ENCODE measurements at regions not wholly inside any gene's neighbourhood (a gene's known extent, or its start where the extent isn't known, plus 50 kb on each side); places are given as distances from the start of the nearest gene placed in this dataset.

GRCh38 chr9:135240222-135240621 lies 152.8 kb downstream of the OLFM1 start:
- DNase-seq (ENCODE audit: low spot score) = no peak

GRCh38 chr9:135240871-135241311 lies 153.4 kb downstream of the OLFM1 start:
- DNase-seq (ENCODE audit: low spot score) = no peak

- DNase-seq (ENCODE audit: low spot score) = no peak
Observed at GRCh38 chr9:135241381-135242048, 154.0 kb downstream of the OLFM1 start.

GRCh38 chr9:135242049-135242396 lies 154.6 kb downstream of the OLFM1 start:
- no peak for DNase-seq (ENCODE audit: low spot score)

- DNase-seq (ENCODE audit: low spot score) = no peak
Observed at GRCh38 chr9:135242406-135242805, 154.9 kb downstream of the OLFM1 start.

- DNase-seq (ENCODE audit: low spot score) = no peak
Observed at GRCh38 chr9:135243201-135244190, 156.0 kb downstream of the OLFM1 start.

GRCh38 chr9:135244271-135245221 lies 157.1 kb downstream of the OLFM1 start:
- DNase-seq (ENCODE audit: low spot score) = no peak

GRCh38 chr9:135245482-135246247 lies 158.2 kb downstream of the OLFM1 start:
- DNase-seq (ENCODE audit: low spot score) = no peak

GRCh38 chr9:135246248-135247205 lies 159.1 kb downstream of the OLFM1 start:
- no peak for DNase-seq (ENCODE audit: low spot score)

- no peak for DNase-seq (ENCODE audit: low spot score)
Observed at GRCh38 chr9:135247227-135247930, 159.9 kb downstream of the OLFM1 start.

- no peak for DNase-seq (ENCODE audit: low spot score)
Observed at GRCh38 chr9:135248111-135248510, 160.6 kb downstream of the OLFM1 start.

- no peak for DNase-seq (ENCODE audit: low spot score)
Observed at GRCh38 chr9:135248721-135249120, 161.3 kb downstream of the OLFM1 start.

GRCh38 chr9:135249191-135249590 lies 161.7 kb downstream of the OLFM1 start:
- no peak for DNase-seq (ENCODE audit: low spot score)

- DNase-seq (ENCODE audit: low spot score) = no peak
Observed at GRCh38 chr9:135249711-135250110, 162.2 kb downstream of the OLFM1 start.

GRCh38 chr9:135251331-135251761 lies 163.9 kb downstream of the OLFM1 start:
- DNase-seq (ENCODE audit: low spot score) = no peak

GRCh38 chr9:135251996-135252760 lies 164.7 kb downstream of the OLFM1 start:
- DNase-seq (ENCODE audit: low spot score) = no peak

GRCh38 chr9:135252980-135253304 lies 165.5 kb downstream of the OLFM1 start:
- no peak for DNase-seq (ENCODE audit: low spot score)

GRCh38 chr9:135253305-135254004 lies 166.0 kb downstream of the OLFM1 start:
- no peak for DNase-seq (ENCODE audit: low spot score)

Measured in CD4-positive, alpha-beta T cell treated with Interleukin-2 at 100 ng/mL for 4 hours (primary cell).